AG10803 (cell line): ENCODE measurements at regions not wholly inside any gene's neighbourhood (a gene's known extent, or its start where the extent isn't known, plus 50 kb on each side); places are given as distances from the start of the nearest gene placed in this dataset.
A peak's percentile ranks its signal among the peaks of the same experiment; 100 is the strongest.

Experiments
- DNase-seq: peaks from one replicate; pipeline ENCODE4 v3.0.0; 2010; ENCODE audit warnings: low read depth
- H3K4me3 ChIP-seq: 2 replicates; pipeline ENCODE4 v1.5.1; 2011; ENCODE audit warnings: mild to moderate bottlenecking, low read length, control low read depth
- TF ChIP-seq, protein P1 (sequence below): conservative IDR thresholded peaks from 2 replicates; pipeline ENCODE4 v1.5.1; 2011; ENCODE audit warnings: mild to moderate bottlenecking, low read length, control low read depth, inconsistent platforms

DNA sequence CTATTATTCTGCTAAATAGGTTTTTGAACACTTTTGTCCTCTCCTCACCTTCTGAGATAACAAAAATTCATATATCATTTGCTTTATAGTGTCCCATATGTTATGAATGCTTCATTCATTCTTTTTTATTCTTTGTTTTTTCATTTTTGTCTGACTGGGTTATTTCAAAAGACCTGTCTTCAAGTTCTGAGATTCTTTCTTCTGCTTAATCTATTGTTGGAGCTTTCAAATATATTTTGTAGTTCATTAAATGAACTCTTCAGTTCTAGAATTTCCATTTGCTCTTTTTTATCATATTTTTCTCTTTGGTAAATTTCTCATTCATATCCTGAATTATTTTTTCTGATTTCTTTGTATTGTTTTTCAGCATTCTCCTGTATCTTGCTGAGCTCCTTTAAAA, 53.1 kb upstream of the SCIN start:
- H3K4me3 ChIP-seq, result no peak overlapping the region
- TF ChIP-seq, protein P1, sequence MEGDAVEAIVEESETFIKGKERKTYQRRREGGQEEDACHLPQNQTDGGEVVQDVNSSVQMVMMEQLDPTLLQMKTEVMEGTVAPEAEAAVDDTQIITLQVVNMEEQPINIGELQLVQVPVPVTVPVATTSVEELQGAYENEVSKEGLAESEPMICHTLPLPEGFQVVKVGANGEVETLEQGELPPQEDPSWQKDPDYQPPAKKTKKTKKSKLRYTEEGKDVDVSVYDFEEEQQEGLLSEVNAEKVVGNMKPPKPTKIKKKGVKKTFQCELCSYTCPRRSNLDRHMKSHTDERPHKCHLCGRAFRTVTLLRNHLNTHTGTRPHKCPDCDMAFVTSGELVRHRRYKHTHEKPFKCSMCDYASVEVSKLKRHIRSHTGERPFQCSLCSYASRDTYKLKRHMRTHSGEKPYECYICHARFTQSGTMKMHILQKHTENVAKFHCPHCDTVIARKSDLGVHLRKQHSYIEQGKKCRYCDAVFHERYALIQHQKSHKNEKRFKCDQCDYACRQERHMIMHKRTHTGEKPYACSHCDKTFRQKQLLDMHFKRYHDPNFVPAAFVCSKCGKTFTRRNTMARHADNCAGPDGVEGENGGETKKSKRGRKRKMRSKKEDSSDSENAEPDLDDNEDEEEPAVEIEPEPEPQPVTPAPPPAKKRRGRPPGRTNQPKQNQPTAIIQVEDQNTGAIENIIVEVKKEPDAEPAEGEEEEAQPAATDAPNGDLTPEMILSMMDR, result no peak
- no peak for DNase-seq

- H3K4me3 ChIP-seq, result no peak overlapping the region
- TF ChIP-seq, protein P1, result peak; percentile 40
- peak; percentile 1 for DNase-seq
Observed at GRCh38 chr7:12518920-12519681, 51.4 kb upstream of the SCIN start.

DNA sequence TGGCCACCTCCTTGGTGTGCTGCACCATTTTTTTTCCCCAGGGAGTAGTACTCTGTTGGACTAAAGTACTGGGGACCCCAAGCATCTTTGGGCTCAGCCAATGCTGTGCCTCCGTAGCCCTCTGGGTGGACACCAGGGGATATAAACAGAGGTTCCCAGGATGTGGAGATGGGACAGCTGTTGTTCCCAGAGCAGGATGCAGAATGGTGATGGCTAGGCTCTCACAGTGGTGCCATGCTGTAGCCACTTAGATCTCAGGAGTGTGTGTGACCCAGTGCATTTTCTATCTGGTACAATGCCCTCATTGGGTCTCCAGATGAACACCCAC, 50.9 kb upstream of the SCIN start:
- TF ChIP-seq, protein P1, result no peak
- no peak for DNase-seq
- no peak overlapping the region for H3K4me3 ChIP-seq
